Hepatocyte (in vitro differentiated cells): ENCODE measurements at regions not wholly inside any gene's neighbourhood (a gene's known extent, or its start where the extent isn't known, plus 50 kb on each side); places are given as distances from the start of the nearest gene placed in this dataset.

ENCODE experiments used
- DNase-seq: peaks from one replicate; pipeline ENCODE4 v3.0.0-alpha.2; 2016; ENCODE audit warnings: low spot score
- H2AFZ ChIP-seq: fragments of 200-600 bp; sonication (generic); 2 replicates; pipeline ENCODE4 v1.6.0; 2016; ENCODE audit warnings: antibody characterized with exemption, mild to moderate bottlenecking
- H3K27ac ChIP-seq: fragments of 200-600 bp; sonication (generic); 2 replicates; pipeline ENCODE4 v1.5.1; 2016; ENCODE audit warnings: mild to moderate bottlenecking
- H3K27me3 ChIP-seq: fragments of 200-600 bp; sonication (generic); 2 replicates; pipeline ENCODE4 v1.6.1; 2016
- H3K36me3 ChIP-seq: fragments of 200-600 bp; sonication (generic); replicated peaks from 2 replicates; pipeline ENCODE4 v1.5.1; 2016; ENCODE audit warnings: low read depth; ENCODE audit not compliant: insufficient read depth
- H3K4me1 ChIP-seq: fragments of 200-600 bp; sonication (generic); 2 replicates; pipeline ENCODE4 v1.5.1; 2016; ENCODE audit warnings: mild to moderate bottlenecking, moderate library complexity; ENCODE audit not compliant: insufficient read depth
- H3K4me2 ChIP-seq: fragments of 200-600 bp; sonication (generic); 2 replicates; pipeline ENCODE4 v1.6.0; 2016
- H3K4me3 ChIP-seq: fragments of 200-600 bp; sonication (generic); 2 replicates; pipeline ENCODE4 v1.5.1; 2016; ENCODE audit warnings: mild to moderate bottlenecking
- H3K79me2 ChIP-seq: fragments of 200-600 bp; sonication (generic); 2 replicates; pipeline ENCODE4 v1.6.0; 2017; ENCODE audit warnings: mild to moderate bottlenecking
- H3K9me2 ChIP-seq: fragments of 200-600 bp; sonication (generic); replicated peaks from 2 replicates; pipeline ENCODE4 v1.6.0; 2017; ENCODE audit warnings: mild to moderate bottlenecking; ENCODE audit not compliant: insufficient read depth
- H3K9me3 ChIP-seq: fragments of 200-600 bp; sonication (generic); 2 replicates; pipeline ENCODE4 v1.5.1; 2016; ENCODE audit warnings: low read depth, mild to moderate bottlenecking
- H4K20me1 ChIP-seq: fragments of 200-600 bp; sonication (generic); 2 replicates; pipeline ENCODE4 v1.6.0; 2016; ENCODE audit warnings: mild to moderate bottlenecking; ENCODE audit not compliant: insufficient read depth, poor library complexity, severe bottlenecking
- EZH2 ChIP-seq: fragments of 200-600 bp; sonication (generic); IDR thresholded peaks from 2 replicates; pipeline ENCODE4 v1.6.1; 2016; ENCODE audit warnings: antibody characterized with exemption, mild to moderate bottlenecking, borderline replicate concordance
- EZH2phosphoT487 ChIP-seq: fragments of 200-600 bp; sonication (generic); IDR thresholded peaks from one replicate; pipeline ENCODE4 v1.6.1; 2018; ENCODE audit warnings: antibody characterized with exemption, mild to moderate bottlenecking, low read depth, moderate library complexity; ENCODE audit not compliant: unreplicated experiment, severe bottlenecking
- WGBS: methylation state at CpG from one replicate; pipeline ENCODE4 v1.1.6; 2016; ENCODE audit warnings: low lambda C conversion rate; ENCODE audit errors: missing lambda C conversion rate; 5-methylcytosine and 5-hydroxymethylcytosine counted together
- TF ChIP-seq, protein P1 (sequence below): fragments of 200-600 bp; sonication (generic); IDR thresholded peaks from 2 replicates; pipeline ENCODE4 v1.5.1; 2016; ENCODE audit warnings: antibody characterized with exemption, mild to moderate bottlenecking; ENCODE audit not compliant: poor library complexity

DNA sequence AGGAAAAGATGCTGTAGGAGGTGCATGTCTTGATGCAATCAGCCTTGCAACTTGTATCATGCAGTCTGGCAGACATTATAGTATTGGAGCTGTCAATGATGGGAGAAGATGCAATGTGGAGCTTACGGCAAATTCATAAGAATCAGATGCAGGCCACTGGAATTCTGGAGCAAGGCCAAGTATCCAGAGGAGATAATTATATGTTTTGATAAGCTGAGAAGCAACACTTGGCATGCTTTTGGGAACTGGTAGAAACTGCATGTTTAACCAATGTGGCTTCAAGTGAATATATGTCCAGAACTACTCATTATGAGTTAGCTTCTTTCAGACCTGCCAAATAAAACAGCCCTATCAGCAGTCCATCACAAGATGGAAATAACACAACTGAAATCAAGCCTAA, 249.1 kb upstream of the PPFIA2 start:
- DNase-seq: no peak
- no peak overlapping the region for H3K4me2 ChIP-seq
- WGBS: 85% methylated on average over 1 of the region's 1 CpG
- no peak overlapping the region for H3K4me3 ChIP-seq
- TF ChIP-seq EZH2phosphoT487 (no peak), EZH2 (no peak)
- TF ChIP-seq, protein P1, sequence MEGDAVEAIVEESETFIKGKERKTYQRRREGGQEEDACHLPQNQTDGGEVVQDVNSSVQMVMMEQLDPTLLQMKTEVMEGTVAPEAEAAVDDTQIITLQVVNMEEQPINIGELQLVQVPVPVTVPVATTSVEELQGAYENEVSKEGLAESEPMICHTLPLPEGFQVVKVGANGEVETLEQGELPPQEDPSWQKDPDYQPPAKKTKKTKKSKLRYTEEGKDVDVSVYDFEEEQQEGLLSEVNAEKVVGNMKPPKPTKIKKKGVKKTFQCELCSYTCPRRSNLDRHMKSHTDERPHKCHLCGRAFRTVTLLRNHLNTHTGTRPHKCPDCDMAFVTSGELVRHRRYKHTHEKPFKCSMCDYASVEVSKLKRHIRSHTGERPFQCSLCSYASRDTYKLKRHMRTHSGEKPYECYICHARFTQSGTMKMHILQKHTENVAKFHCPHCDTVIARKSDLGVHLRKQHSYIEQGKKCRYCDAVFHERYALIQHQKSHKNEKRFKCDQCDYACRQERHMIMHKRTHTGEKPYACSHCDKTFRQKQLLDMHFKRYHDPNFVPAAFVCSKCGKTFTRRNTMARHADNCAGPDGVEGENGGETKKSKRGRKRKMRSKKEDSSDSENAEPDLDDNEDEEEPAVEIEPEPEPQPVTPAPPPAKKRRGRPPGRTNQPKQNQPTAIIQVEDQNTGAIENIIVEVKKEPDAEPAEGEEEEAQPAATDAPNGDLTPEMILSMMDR: no peak
- H3K36me3 ChIP-seq: no peaks in the 10 kb centered on the region
- no peaks in the 10 kb centered on the region for H3K9me3 ChIP-seq
- no peaks in the 10 kb centered on the region for H4K20me1 ChIP-seq
- H3K79me2 ChIP-seq: no peaks in the 10 kb centered on the region
- no peaks in the 10 kb centered on the region for H3K9me2 ChIP-seq
- no peak overlapping the region for H2AFZ ChIP-seq
- H3K27me3 ChIP-seq: no peaks in the 10 kb centered on the region
- no peak overlapping the region for H3K27ac ChIP-seq
- no peaks in the 10 kb centered on the region for H3K4me1 ChIP-seq

DNA sequence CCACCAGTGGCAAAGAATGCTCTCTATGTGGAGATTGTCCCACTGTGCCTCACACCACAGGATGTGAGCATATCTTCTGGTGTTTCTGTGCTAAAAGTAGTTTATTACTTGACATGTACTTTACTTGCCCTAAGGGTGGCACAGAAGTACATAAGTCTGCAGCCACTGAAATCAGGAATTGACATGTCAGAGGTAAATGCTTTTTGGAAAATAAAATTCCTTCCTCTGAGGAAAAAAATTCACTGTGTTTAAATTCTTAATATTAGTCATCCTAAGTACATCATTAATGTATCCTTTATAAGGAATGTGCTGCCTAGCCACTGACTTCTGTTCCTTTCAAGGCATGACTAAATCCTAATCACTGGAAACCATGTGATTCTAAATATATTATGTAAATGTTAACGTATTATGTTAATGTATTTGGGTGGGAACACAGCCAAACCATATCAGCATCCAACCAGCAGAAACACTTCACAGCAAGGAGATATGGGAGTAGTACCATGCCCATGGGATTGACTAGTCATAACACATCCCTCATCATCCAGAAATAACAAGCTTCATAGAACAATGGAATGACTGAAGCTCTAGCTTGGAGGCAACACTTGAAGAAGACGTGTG, 239.7 kb upstream of the PPFIA2 start:
- no peak for DNase-seq
- TF ChIP-seq EZH2 (no peak), EZH2phosphoT487 (no peak)
- TF ChIP-seq, protein P1: no peak
- Histone ChIP-seq H3K79me2 (no peaks in the 10 kb centered on the region), H3K4me1 (peaks cover 4% of the 10 kb centered on the region), H3K4me3 (no peak overlapping the region), H2AFZ (no peak overlapping the region), H3K4me2 (no peak overlapping the region), H4K20me1 (no peaks in the 10 kb centered on the region), H3K36me3 (no peaks in the 10 kb centered on the region), H3K27me3 (no peaks in the 10 kb centered on the region), H3K9me3 (no peaks in the 10 kb centered on the region), H3K27ac (no peak overlapping the region), H3K9me2 (no peaks in the 10 kb centered on the region)
- WGBS: 72% methylated on average over 2 of the region's 2 CpGs

DNA sequence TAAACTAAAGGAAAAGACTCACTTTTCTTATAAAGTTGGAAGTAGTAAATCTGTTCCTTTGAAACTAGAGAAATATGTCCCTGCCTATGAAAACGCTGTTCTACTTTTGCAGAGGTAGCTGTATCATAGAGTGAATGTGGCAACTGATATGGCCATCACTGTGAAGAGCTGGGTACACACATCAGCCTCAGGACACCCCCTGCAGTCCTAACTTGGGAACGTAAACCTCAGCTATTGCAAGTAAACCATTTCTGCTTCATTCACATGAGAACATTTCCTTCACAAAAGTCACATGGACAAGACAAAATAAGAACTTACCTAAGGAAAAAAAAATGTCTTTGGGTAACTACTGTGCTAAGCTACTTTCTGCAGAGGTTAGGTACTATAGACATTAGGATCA, 233.3 kb upstream of the PPFIA2 start:
- peak; percentile 26 for DNase-seq
- Histone ChIP-seq H4K20me1 (no peaks in the 10 kb centered on the region), H3K36me3 (no peaks in the 10 kb centered on the region), H3K4me2 (no peak overlapping the region), H3K9me2 (no peaks in the 10 kb centered on the region), H3K27ac (no peak overlapping the region), H3K9me3 (no peaks in the 10 kb centered on the region), H3K27me3 (no peaks in the 10 kb centered on the region), H2AFZ (no peak overlapping the region), H3K79me2 (no peaks in the 10 kb centered on the region), H3K4me3 (no peak overlapping the region), H3K4me1 (no peaks in the 10 kb centered on the region)
- WGBS: 45% methylated on average over 2 of the region's 2 CpGs
- no peak for TF ChIP-seq EZH2
- no peak for TF ChIP-seq EZH2phosphoT487
- TF ChIP-seq, protein P1: peak; percentile 18

DNA sequence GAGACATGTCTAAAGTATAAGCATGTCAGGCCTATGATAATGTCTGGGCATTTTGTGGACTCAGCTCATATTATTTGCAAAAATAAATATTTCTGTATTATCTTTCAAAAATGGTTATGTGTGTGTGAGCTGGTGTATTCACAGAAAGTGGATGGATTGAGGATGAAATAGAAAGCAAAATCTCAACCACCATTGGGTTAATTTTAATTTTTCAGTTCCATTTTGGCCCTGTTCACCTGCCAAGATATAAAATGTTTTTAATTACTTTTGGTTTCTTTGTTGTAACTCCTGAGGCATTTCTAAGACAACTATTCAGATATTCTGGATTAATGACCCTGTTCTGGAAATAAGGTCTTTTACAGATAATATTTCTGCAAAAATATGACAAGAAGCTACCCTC, 232.7 kb upstream of the PPFIA2 start:
- H3K4me3 ChIP-seq: no peak overlapping the region
- no peaks in the 10 kb centered on the region for H3K4me1 ChIP-seq
- no peak for DNase-seq
- H4K20me1 ChIP-seq: no peaks in the 10 kb centered on the region
- no peak overlapping the region for H3K4me2 ChIP-seq
- TF ChIP-seq EZH2 (no peak), EZH2phosphoT487 (no peak)
- TF ChIP-seq, protein P1: no peak
- no peaks in the 10 kb centered on the region for H3K27me3 ChIP-seq
- no peaks in the 10 kb centered on the region for H3K36me3 ChIP-seq
- H3K79me2 ChIP-seq: no peaks in the 10 kb centered on the region
- no peak overlapping the region for H3K27ac ChIP-seq
- H3K9me3 ChIP-seq: no peaks in the 10 kb centered on the region
- no peak overlapping the region for H2AFZ ChIP-seq
- no peaks in the 10 kb centered on the region for H3K9me2 ChIP-seq
